Mesendoderm (in vitro differentiated cells): ENCODE measurements at regions not wholly inside any gene's neighbourhood (a gene's known extent, or its start where the extent isn't known, plus 50 kb on each side); places are given as distances from the start of the nearest gene placed in this dataset.

Experiments used
- DNase-seq: peaks from one replicate; pipeline ENCODE4 v3.0.0; 2013
- H2AK5ac ChIP-seq: 2 replicates; pipeline ENCODE4 v1.6.1; 2013; ENCODE audit warnings: low read length, inconsistent platforms
- H2BK120ac ChIP-seq: 2 replicates; pipeline ENCODE4 v1.6.1; 2013; ENCODE audit warnings: low read depth, mild to moderate bottlenecking, low read length, moderate library complexity, mixed read lengths
- H2BK15ac ChIP-seq: replicated peaks from 2 replicates; pipeline ENCODE4 v1.6.1; 2013; ENCODE audit warnings: low read depth, mild to moderate bottlenecking, moderate library complexity
- H2BK5ac ChIP-seq: 2 replicates; pipeline ENCODE4 v1.6.1; 2013; ENCODE audit warnings: low read length, inconsistent platforms
- H3K18ac ChIP-seq: 2 replicates; pipeline ENCODE4 v1.6.1; 2013; ENCODE audit warnings: mild to moderate bottlenecking, low read length, mixed read lengths
- H3K23ac ChIP-seq: one replicate; pipeline ENCODE4 v1.6.1; 2013; ENCODE audit warnings: low read length
- H3K27ac ChIP-seq: 2 replicates; pipeline ENCODE4 v1.5.1; 2013; ENCODE audit warnings: low read depth, mild to moderate bottlenecking, inconsistent platforms, low read length, moderate library complexity
- H3K27me3 ChIP-seq: 2 replicates; pipeline ENCODE4 v1.6.1; 2013; ENCODE audit warnings: low read length, control low read depth, mild to moderate bottlenecking, inconsistent platforms; ENCODE audit not compliant: insufficient read depth, poor library complexity
- H3K36me3 ChIP-seq: 2 replicates; pipeline ENCODE4 v1.6.1; 2013; ENCODE audit warnings: low read length, inconsistent platforms; ENCODE audit not compliant: control insufficient read depth, insufficient read depth
- H3K4ac ChIP-seq: one replicate; pipeline ENCODE4 v1.6.1; 2013; ENCODE audit warnings: low read depth, mild to moderate bottlenecking, low read length, moderate library complexity
- H3K4me1 ChIP-seq: 2 replicates; pipeline ENCODE4 v1.6.1; 2013; ENCODE audit warnings: low read depth, low read length, inconsistent platforms; ENCODE audit not compliant: control insufficient read depth
- H3K4me2 ChIP-seq: 2 replicates; pipeline ENCODE4 v1.6.1; 2013; ENCODE audit warnings: low read length
- H3K4me3 ChIP-seq: 2 replicates; pipeline ENCODE4 v1.5.1; 2013; ENCODE audit warnings: mild to moderate bottlenecking, low read length
- H3K56ac ChIP-seq: one replicate; pipeline ENCODE4 v1.6.1; 2013; ENCODE audit warnings: low read length
- H3K79me1 ChIP-seq: 2 replicates; pipeline ENCODE4 v1.6.1; 2013; ENCODE audit warnings: low read length, inconsistent platforms
- H3K79me2 ChIP-seq: 2 replicates; pipeline ENCODE4 v1.6.1; 2013; ENCODE audit warnings: mild to moderate bottlenecking, low read length; ENCODE audit not compliant: control insufficient read depth, insufficient read depth
- H3K9ac ChIP-seq: 2 replicates; pipeline ENCODE4 v1.6.1; 2013; ENCODE audit warnings: low read length, inconsistent platforms
- H4K5ac ChIP-seq: one replicate; pipeline ENCODE4 v1.6.1; 2013; ENCODE audit warnings: low read length
- H4K8ac ChIP-seq: one replicate; pipeline ENCODE4 v1.6.1; 2013; ENCODE audit warnings: low read depth, mild to moderate bottlenecking, control low read depth, low read length, moderate library complexity
- WGBS: extraction: QIAGEN DNeasy Blood & Tissue Kit; methylation state at CpG from one replicate; pipeline ENCODE4 v1.1.7; 2013; ENCODE audit warnings: low lambda C conversion rate, missing lambda C conversion rate; ENCODE audit not compliant: insufficient coverage; ENCODE audit errors: extremely low coverage; 5-methylcytosine and 5-hydroxymethylcytosine counted together

DNA sequence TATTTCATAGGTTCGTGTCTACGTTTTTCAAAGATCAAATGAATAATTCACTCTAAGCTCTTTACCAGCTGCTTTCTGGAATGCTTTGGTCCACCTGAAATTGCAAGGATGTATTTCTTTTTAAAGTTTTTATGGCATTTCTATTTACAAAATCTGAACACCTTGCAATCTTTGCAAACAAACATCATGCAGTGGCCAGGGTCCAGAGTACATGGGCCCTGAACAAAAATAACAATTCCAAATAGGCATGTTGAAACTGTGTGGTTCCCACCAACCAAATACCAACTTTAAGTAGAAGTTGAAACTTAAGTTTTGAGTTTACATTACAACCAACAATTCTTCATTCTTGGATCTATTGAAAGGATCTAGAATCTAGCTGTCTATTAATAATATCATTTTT, 180.1 kb upstream of the FTMT start:
- Histone ChIP-seq H3K9ac (no peak overlapping the region), H3K27me3 (no peaks in the 10 kb centered on the region), H2BK120ac (no peak overlapping the region), H3K79me1 (no peaks in the 10 kb centered on the region), H3K4me3 (no peak overlapping the region), H3K36me3 (no peaks in the 10 kb centered on the region), H3K4me1 (no peaks in the 10 kb centered on the region), H3K18ac (no peak overlapping the region), H3K4me2 (no peak overlapping the region), H4K5ac (no peak overlapping the region), H4K8ac (no peak overlapping the region), H2BK5ac (no peak overlapping the region), H2BK15ac (no peak overlapping the region), H3K4ac (no peak overlapping the region), H3K23ac (no peak overlapping the region), H3K56ac (no peak overlapping the region), H3K27ac (no peak overlapping the region), H3K79me2 (no peaks in the 10 kb centered on the region), H2AK5ac (no peak overlapping the region)
- DNase-seq: no peak
- no CpG with 5 or more reads among the region's 2 CpGs for WGBS

DNA sequence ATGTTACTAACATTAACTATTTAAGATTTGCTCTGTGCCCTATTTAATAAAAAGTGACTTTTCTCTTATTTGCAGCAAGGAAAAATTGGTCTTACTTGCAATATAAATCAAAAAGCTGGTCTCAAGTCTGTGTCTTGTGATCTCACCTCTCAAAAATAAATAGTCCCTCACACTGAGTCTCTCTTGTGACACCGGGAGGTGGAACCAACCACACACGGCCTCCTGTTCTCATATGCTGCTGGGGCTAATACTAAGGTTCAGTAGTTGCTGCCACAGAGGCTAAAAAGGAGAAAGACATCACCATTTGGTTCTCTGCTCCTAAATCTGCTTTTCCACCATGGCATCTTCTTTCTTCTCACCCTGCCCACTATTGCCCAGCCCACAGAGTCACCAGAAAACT, 175.8 kb upstream of the FTMT start:
- no peak overlapping the region for H2BK120ac ChIP-seq
- no peak overlapping the region for H3K27ac ChIP-seq
- no peaks in the 10 kb centered on the region for H3K4me1 ChIP-seq
- no peak overlapping the region for H2BK5ac ChIP-seq
- no peak overlapping the region for H3K56ac ChIP-seq
- H2BK15ac ChIP-seq: no peak overlapping the region
- no peak overlapping the region for H3K9ac ChIP-seq
- no peaks in the 10 kb centered on the region for H3K36me3 ChIP-seq
- no CpG with 5 or more reads among the region's 2 CpGs for WGBS
- no peak overlapping the region for H3K23ac ChIP-seq
- no peaks in the 10 kb centered on the region for H3K27me3 ChIP-seq
- H3K79me1 ChIP-seq: no peaks in the 10 kb centered on the region
- H2AK5ac ChIP-seq: no peak overlapping the region
- no peak overlapping the region for H3K4me3 ChIP-seq
- H4K8ac ChIP-seq: no peak overlapping the region
- no peak overlapping the region for H3K4ac ChIP-seq
- no peaks in the 10 kb centered on the region for H3K79me2 ChIP-seq
- no peak overlapping the region for H3K4me2 ChIP-seq
- DNase-seq: no peak
- no peak overlapping the region for H3K18ac ChIP-seq
- no peak overlapping the region for H4K5ac ChIP-seq

GRCh38 chr5:121681229-121681855, 170.3 kb upstream of the FTMT start:
- Histone ChIP-seq H2BK5ac (no peak overlapping the region), H3K79me1 (no peaks in the 10 kb centered on the region), H3K36me3 (no peaks in the 10 kb centered on the region), H3K4ac (no peak overlapping the region), H4K8ac (no peak overlapping the region), H4K5ac (no peak overlapping the region), H2BK15ac (no peak overlapping the region), H3K27me3 (no peaks in the 10 kb centered on the region), H3K23ac (no peak overlapping the region), H2BK120ac (no peak overlapping the region), H3K4me3 (no peak overlapping the region), H3K18ac (no peak overlapping the region), H3K9ac (no peak overlapping the region), H3K79me2 (no peaks in the 10 kb centered on the region), H2AK5ac (no peak overlapping the region), H3K4me1 (no peaks in the 10 kb centered on the region), H3K27ac (no peak overlapping the region), H3K4me2 (no peak overlapping the region), H3K56ac (no peak overlapping the region)
- no CpG with 5 or more reads among the region's 6 CpGs for WGBS
- peak; percentile 38 for DNase-seq

DNA sequence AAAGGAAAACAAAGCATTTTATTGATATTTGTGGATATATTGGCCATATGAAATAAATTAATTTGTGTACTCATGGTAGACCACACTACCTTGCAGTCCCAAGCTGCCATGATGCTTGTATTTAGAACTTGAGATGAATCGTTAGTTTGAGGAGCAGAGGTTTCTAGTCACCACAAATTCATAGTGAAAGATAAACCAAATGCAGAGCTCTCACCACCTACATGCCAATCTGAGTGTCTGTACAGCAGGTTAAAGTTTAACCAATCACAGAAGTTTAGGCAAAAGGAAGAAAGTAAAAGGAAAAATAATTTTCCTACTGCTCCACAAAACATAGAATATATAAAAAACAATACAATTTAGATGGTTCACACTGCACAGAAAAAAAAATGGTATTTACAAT, 163.6 kb upstream of the FTMT start:
- Histone ChIP-seq H3K4me2 (no peak overlapping the region), H3K23ac (no peak overlapping the region), H2BK15ac (no peak overlapping the region), H4K8ac (no peak overlapping the region), H3K9ac (no peak overlapping the region), H2BK120ac (no peak overlapping the region), H3K27ac (no peak overlapping the region), H3K4me1 (no peaks in the 10 kb centered on the region), H3K27me3 (no peaks in the 10 kb centered on the region), H3K18ac (no peak overlapping the region), H2AK5ac (no peak overlapping the region), H4K5ac (no peak overlapping the region), H3K56ac (no peak overlapping the region), H3K4me3 (no peak overlapping the region), H3K4ac (no peak overlapping the region), H2BK5ac (no peak overlapping the region), H3K36me3 (no peaks in the 10 kb centered on the region), H3K79me2 (no peaks in the 10 kb centered on the region), H3K79me1 (no peaks in the 10 kb centered on the region)
- no CpG with 5 or more reads among the region's 1 CpG for WGBS
- DNase-seq: no peak

DNA sequence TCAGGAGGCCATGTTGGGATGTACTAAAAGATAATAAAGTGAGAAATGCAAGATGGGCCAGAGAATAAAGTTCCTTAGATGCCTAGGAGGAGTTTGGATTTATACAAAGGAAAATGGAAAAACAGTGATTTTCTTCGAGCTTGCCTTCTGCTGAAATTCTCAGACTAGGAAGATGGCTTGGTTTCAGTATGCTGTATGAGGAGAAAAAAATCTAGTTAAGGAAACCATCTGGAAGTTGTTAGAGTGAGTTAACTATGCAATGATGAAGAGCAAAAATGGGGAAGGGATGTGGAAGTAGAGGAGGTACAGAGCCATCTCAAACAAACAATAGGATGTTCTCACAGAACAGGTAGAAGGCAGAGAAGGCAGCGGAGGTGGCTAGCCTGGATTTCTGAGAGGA, 162.9 kb upstream of the FTMT start:
- Histone ChIP-seq H3K4me3 (no peak overlapping the region), H2AK5ac (no peak overlapping the region), H3K27me3 (no peaks in the 10 kb centered on the region), H3K56ac (no peak overlapping the region), H4K5ac (no peak overlapping the region), H3K79me1 (no peaks in the 10 kb centered on the region), H3K4ac (no peak overlapping the region), H3K27ac (no peak overlapping the region), H3K36me3 (no peaks in the 10 kb centered on the region), H3K79me2 (no peaks in the 10 kb centered on the region), H3K23ac (no peak overlapping the region), H3K9ac (no peak overlapping the region), H3K4me1 (no peaks in the 10 kb centered on the region), H3K18ac (no peak overlapping the region), H2BK120ac (no peak overlapping the region), H2BK5ac (no peak overlapping the region), H4K8ac (no peak overlapping the region), H3K4me2 (no peak overlapping the region), H2BK15ac (no peak overlapping the region)
- DNase-seq: no peak
- no CpG with 5 or more reads among the region's 2 CpGs for WGBS

GRCh38 chr5:121691478-121691877, 160.2 kb upstream of the FTMT start:
- H3K4me2 ChIP-seq: no peak overlapping the region
- H3K18ac ChIP-seq: no peak overlapping the region
- H3K4me1 ChIP-seq: no peaks in the 10 kb centered on the region
- H2BK15ac ChIP-seq: no peak overlapping the region
- no peak overlapping the region for H4K5ac ChIP-seq
- no peak overlapping the region for H2AK5ac ChIP-seq
- no peaks in the 10 kb centered on the region for H3K79me1 ChIP-seq
- peak; percentile 94 for DNase-seq
- no peak overlapping the region for H4K8ac ChIP-seq
- H3K36me3 ChIP-seq: no peaks in the 10 kb centered on the region
- no peak overlapping the region for H3K4me3 ChIP-seq
- H2BK120ac ChIP-seq: no peak overlapping the region
- H3K56ac ChIP-seq: no peak overlapping the region
- peak overlapping the region; percentile 57 for H3K27ac ChIP-seq
- H3K4ac ChIP-seq: no peak overlapping the region
- no peaks in the 10 kb centered on the region for H3K79me2 ChIP-seq
- no peak overlapping the region for H2BK5ac ChIP-seq
- H3K23ac ChIP-seq: no peak overlapping the region
- H3K27me3 ChIP-seq: no peaks in the 10 kb centered on the region
- H3K9ac ChIP-seq: no peak overlapping the region
